Keratinocyte (primary cell): ENCODE measurements at regions not wholly inside any gene's neighbourhood (a gene's known extent, or its start where the extent isn't known, plus 50 kb on each side); places are given as distances from the start of the nearest gene placed in this dataset.

Source experiments
- EZH2 ChIP-seq: IDR thresholded peaks from one replicate; pipeline ENCODE4 v1.6.1; 2012; ENCODE audit warnings: inconsistent platforms, mild to moderate bottlenecking, low read length, moderate library complexity
- TF ChIP-seq, protein P1 (sequence below), 3 experiments: IDR thresholded peaks in 1 of 3; conservative IDR thresholded peaks in 1 of 3; optimal IDR thresholded peaks in 1 of 3; 2 replicates in 2 of 3; 3 replicates in 1 of 3; pipeline versions ENCODE3 to v1.5.1; 2011; ENCODE audit warnings: low read length in 3 of 3, mild to moderate bottlenecking in 3 of 3, moderate library complexity in 2 of 3, control low read depth in 1 of 3, inconsistent platforms in 1 of 3; ENCODE audit not compliant: insufficient read depth in 2 of 3; ENCODE audit errors: extremely low read depth in 1 of 3

DNA sequence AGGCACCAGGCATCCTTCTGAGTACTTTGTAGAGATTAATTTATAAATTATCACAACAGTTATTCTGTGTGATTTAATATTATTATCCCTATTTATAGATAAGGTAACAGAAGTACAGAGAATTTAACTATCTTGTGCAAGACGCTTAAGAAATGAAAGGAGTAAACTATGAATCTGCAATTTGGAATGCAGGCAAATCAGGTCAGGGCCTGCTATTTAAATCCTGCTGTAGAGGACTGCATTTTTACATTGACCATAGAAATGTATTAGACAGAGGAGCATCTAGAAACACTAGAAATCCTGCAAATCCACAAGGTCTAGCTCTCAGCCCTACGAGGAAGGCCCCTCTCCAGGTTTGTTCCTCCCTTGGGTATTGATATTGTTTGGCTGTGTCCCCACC, 336.2 kb downstream of the ETS1 start:
- TF ChIP-seq, protein P1, sequence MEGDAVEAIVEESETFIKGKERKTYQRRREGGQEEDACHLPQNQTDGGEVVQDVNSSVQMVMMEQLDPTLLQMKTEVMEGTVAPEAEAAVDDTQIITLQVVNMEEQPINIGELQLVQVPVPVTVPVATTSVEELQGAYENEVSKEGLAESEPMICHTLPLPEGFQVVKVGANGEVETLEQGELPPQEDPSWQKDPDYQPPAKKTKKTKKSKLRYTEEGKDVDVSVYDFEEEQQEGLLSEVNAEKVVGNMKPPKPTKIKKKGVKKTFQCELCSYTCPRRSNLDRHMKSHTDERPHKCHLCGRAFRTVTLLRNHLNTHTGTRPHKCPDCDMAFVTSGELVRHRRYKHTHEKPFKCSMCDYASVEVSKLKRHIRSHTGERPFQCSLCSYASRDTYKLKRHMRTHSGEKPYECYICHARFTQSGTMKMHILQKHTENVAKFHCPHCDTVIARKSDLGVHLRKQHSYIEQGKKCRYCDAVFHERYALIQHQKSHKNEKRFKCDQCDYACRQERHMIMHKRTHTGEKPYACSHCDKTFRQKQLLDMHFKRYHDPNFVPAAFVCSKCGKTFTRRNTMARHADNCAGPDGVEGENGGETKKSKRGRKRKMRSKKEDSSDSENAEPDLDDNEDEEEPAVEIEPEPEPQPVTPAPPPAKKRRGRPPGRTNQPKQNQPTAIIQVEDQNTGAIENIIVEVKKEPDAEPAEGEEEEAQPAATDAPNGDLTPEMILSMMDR (optimal IDR thresholded peaks at IDR 0.05 in 1 of 3, IDR thresholded peaks at IDR 0.05 in 1 of 3, conservative IDR thresholded peaks at IDR 0.05 in 1 of 3; ENCODE audit: extremely low read depth in 1 of 3, insufficient read depth in 2 of 3, low read length in 3 of 3), result no peak
- no peak for TF ChIP-seq EZH2
